ENCODE measurements at regions not wholly inside any gene's neighbourhood (a gene's known extent, or its start where the extent isn't known, plus 50 kb on each side); places are given as distances from the start of the nearest gene placed in this dataset.

GRCh38 chrX:33784548-33784947 is 347.6 kb downstream of the FAM47A start:
- dilution Hi-C loops (cut with MboI; ENCODE audit: extremely low pct_ligation_motif_present, low sequenced_read_pairs), result no loop called here
- Histone ChIP-seq H3K4me2 (ENCODE audit: control insufficient read depth, extremely low read depth, insufficient read depth, low read depth, low read length) (no peak overlapping the region), H4K20me1 (ENCODE audit: control insufficient read depth, extremely low read depth, insufficient read depth, low read length) (no peaks in the 10 kb centered on the region), H3K79me2 (ENCODE audit: control insufficient read depth, insufficient read depth, low read length) (no peaks in the 10 kb centered on the region), H3K4me3 (ENCODE audit: control insufficient read depth in 2 of 3, extremely low read depth in 1 of 3, insufficient read depth in 2 of 3, low read depth in 1 of 3, low read length in 3 of 3) (no peak overlapping the region), H3K27ac (ENCODE audit: control insufficient read depth, insufficient read depth, low read length) (no peak overlapping the region), H3K36me3 (ENCODE audit: control insufficient read depth in 2 of 2, extremely low read depth in 1 of 2, insufficient read depth in 2 of 2, low read length in 2 of 2) (no peaks in the 10 kb centered on the region), H3K4me1 (ENCODE audit: control insufficient read depth, extremely low read depth, insufficient read depth, low read length) (no peaks in the 10 kb centered on the region), H3K9me3 (ENCODE audit: control insufficient read depth, low read depth, low read length) (no peaks in the 10 kb centered on the region), H3K9ac (ENCODE audit: control insufficient read depth, extremely low read depth, insufficient read depth, low read length) (no peak overlapping the region), H3K9me1 (ENCODE audit: control insufficient read depth, extremely low read depth, insufficient read depth, low read length) (no peaks in the 10 kb centered on the region), H2AFZ (ENCODE audit: control insufficient read depth, low read length) (no peak overlapping the region), H3K27me3 (ENCODE audit: control insufficient read depth, extremely low read depth, insufficient read depth, low read length) (no peaks in the 10 kb centered on the region)
- FAIRE-seq (no peak), DNase-seq (ENCODE audit: low read depth, low spot score) (no peak)
- TF ChIP-seq CTCF (optimal IDR thresholded peaks at IDR 0.05 in 1 of 3, IDR thresholded peaks at IDR 0.05 in 1 of 3, conservative IDR thresholded peaks at IDR 0.05 in 1 of 3; ENCODE audit: extremely low read depth in 1 of 3, insufficient read depth in 2 of 3, low read length in 3 of 3), result no peak
- no peak for TF ChIP-seq EZH2 (IDR thresholded peaks at IDR 0.05; ENCODE audit: low read length)

GRCh38 chrX:33741807-33742206 is 390.3 kb downstream of the FAM47A start:
- TF ChIP-seq EZH2 (IDR thresholded peaks at IDR 0.05; ENCODE audit: low read length) (no peak), CTCF (optimal IDR thresholded peaks at IDR 0.05 in 1 of 3, IDR thresholded peaks at IDR 0.05 in 1 of 3, conservative IDR thresholded peaks at IDR 0.05 in 1 of 3; ENCODE audit: extremely low read depth in 1 of 3, insufficient read depth in 2 of 3, low read length in 3 of 3) (no peak)
- FAIRE-seq, result no peak
- dilution Hi-C loops (cut with MboI; ENCODE audit: extremely low pct_ligation_motif_present, low sequenced_read_pairs), result no loop called here

More at GRCh38 chrX:33741807-33742206, 390.3 kb downstream of the FAM47A start:
- no peaks in the 10 kb centered on the region for H3K27me3 ChIP-seq (ENCODE audit: control insufficient read depth, extremely low read depth, insufficient read depth, low read length)
- H3K27ac ChIP-seq (ENCODE audit: control insufficient read depth, insufficient read depth, low read length), result no peak overlapping the region
- DNase-seq (ENCODE audit: low read depth, low spot score), result no peak
- no peak overlapping the region for H2AFZ ChIP-seq (ENCODE audit: control insufficient read depth, low read length)
- no peaks in the 10 kb centered on the region for H3K4me1 ChIP-seq (ENCODE audit: control insufficient read depth, extremely low read depth, insufficient read depth, low read length)
- H3K4me3 ChIP-seq (ENCODE audit: control insufficient read depth in 2 of 3, extremely low read depth in 1 of 3, insufficient read depth in 2 of 3, low read depth in 1 of 3, low read length in 3 of 3), result no peak overlapping the region
- no peaks in the 10 kb centered on the region for H3K9me3 ChIP-seq (ENCODE audit: control insufficient read depth, low read depth, low read length)
- no peaks in the 10 kb centered on the region for H3K9me1 ChIP-seq (ENCODE audit: control insufficient read depth, extremely low read depth, insufficient read depth, low read length)
- H3K79me2 ChIP-seq (ENCODE audit: control insufficient read depth, insufficient read depth, low read length), result no peaks in the 10 kb centered on the region
- H3K9ac ChIP-seq (ENCODE audit: control insufficient read depth, extremely low read depth, insufficient read depth, low read length), result no peak overlapping the region
- H3K4me2 ChIP-seq (ENCODE audit: control insufficient read depth, extremely low read depth, insufficient read depth, low read depth, low read length), result no peak overlapping the region
- H4K20me1 ChIP-seq (ENCODE audit: control insufficient read depth, extremely low read depth, insufficient read depth, low read length), result no peaks in the 10 kb centered on the region
- H3K36me3 ChIP-seq (ENCODE audit: control insufficient read depth in 2 of 2, extremely low read depth in 1 of 2, insufficient read depth in 2 of 2, low read length in 2 of 2), result no peaks in the 10 kb centered on the region
